HG02678 (cell line): ENCODE measurements at regions not wholly inside any gene's neighbourhood (a gene's known extent, or its start where the extent isn't known, plus 50 kb on each side); places are given as distances from the start of the nearest gene placed in this dataset.
A peak's percentile ranks its signal among the peaks of the same experiment; 100 is the strongest.

Experiments
- ATAC-seq: cut with Tn5 transposase; IDR thresholded peaks from one replicate; pipeline ENCODE4 v1.9.1; 2021; ENCODE audit warnings: mild to moderate bottlenecking, moderate library complexity; ENCODE audit not compliant: unreplicated experiment

DNA sequence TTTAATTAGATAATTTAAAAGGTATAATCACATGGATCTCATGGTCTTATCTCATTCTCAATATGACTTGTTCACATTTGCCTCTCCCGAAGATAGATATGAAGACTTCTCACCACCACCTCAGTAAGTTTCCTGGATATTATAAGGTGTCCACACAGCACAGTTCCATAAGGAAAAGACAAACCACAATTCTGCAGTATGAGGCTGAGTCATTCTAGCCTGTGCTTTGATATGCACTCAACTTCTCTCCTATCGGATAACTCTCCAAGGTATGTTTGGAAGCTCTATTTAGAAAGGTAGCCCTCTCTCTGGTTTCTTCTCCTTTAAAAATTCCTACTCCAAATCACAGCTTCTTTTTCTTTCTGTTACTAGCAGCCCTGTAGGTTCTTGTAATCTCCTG lies 612.8 kb downstream of the ZPLD1 start:
- ATAC-seq: no peak

DNA sequence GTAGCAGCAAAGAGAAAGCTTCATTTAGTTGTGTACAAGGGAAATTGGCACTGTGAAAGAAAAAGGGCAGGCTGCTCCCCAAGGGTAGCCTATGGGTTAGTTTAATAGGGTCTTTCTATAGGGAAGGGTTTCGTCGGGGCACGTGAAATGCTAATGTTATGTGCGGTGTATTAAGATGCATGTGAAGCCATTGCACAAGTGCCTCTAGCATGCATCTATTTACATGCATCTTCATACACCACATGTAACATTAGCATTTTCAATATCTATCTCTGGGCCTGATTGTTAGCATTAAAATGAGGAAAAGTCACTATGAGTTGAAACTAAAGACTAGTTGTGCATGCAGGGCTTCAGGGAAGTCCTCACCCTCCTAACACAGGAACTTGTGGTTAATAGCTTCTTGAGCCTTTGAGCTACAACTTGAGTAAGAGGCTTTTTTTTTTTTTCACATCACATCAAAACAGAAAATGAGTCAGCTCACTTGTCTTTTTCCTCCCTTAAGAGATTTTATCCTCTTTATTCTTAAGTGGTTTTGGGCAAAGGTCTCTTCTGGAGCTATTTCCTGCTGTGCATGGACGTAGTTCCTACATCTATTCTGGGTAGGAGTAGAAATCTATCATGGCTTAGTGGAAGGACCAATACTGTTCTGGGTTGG lies 613.4 kb downstream of the ZPLD1 start:
- no peak for ATAC-seq

DNA sequence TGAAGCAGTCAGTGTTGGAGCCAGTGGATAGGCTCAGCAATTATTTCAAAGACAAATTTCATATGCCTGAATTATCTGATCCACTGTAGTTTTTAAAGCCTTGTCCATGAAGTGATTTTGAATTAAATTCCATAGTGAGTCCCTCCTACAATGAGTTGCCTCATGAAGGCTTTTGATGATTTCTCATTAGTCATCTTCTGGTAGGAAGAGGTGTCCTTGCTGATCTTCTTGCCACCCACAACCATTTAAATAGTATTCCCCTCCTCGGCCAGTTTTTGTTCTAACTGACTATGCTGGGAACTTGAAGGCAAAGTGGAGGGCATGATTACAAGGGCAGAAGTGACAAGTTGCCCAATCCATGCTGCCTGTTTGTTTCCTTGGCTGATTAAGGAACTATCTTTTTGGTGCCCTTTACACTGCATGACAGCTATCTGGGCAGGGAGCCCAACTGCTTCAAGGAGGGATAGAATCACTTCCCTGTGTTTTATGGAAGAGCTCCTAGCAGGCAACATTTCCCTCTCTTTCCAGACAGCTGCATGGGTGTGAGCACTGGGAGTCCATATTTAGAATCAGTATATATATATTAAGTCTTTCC lies 617.5 kb downstream of the ZPLD1 start:
- no peak for ATAC-seq

DNA sequence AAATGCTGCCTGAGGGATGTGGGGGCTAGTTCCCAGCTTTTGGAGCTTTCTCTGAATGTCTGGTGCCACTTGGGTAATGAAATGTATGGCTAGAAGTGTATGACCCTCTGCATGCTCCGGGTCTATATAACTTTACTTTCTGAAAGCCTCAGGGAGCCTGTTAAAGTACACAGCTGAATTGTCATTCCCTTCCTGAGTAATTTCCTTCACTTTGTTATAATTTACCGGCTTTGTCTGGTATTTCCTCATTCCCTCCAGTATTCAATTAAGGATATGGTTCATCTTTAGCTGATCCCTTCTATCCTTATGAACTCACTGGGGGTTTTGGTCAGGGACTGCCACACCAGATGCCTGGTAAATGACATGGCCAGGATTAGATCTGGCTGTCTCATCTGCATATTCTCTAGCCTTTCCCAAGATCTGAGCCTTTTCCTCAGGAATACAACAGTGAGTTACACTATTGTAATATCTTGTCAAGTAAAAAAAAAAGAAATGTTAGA lies 620.3 kb downstream of the ZPLD1 start:
- ATAC-seq: no peak

DNA sequence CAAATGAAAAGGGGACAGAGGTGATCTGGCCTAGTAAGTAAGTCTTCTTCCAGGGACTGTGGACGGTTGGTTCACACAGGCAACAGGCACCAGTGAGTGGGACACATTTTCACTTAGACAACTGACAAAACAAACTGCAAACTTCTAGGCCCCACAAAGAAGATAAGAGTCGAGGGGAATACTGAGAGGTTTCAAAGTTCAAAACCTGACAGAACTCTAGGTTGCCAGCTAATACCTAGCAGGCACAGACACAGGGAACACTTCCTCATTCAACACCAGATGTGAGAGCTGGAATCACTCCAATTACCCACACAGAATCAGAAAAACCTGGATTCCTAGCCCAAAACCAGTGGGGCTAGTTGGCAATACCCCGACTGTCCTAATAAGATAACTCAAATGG lies 621.7 kb downstream of the ZPLD1 start:
- no peak for ATAC-seq

DNA sequence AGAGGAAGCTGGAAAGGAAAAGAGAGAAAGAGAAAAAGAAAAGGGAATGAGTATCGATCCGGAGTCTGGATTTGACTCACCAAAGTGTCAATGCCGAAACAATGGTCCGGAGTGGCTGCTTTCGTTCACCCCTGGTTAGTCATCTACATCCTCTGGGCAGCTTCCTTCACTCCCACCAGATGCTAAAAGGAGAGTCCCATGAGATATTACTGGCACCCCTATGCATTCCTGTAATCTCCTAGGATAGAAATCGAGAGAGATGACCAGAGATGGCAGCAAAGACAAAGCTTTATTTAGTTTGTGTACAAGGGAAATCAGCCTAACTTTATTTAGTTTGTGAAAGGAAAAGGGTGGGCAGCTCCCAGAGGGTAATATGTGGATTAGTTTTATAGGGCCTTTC lies 622.2 kb downstream of the ZPLD1 start:
- ATAC-seq: no peak

DNA sequence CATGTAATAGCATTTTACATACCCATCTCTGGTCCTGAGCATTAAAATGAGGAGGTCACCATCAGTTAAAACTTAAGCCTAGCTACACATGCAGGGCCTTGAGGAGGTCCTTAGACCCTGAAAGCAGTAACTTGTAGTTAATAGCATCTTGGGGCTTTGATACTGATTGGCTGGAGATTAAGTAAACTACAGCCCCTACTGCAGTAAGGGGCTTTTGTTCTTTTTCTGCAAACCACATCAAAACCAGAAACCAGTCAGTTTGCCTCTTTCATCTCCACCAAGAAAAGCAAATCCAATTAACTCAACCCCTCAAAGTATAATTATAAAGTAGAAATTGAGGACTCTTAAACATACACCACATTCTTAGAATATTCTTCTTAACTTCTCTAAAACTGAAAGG lies 622.7 kb downstream of the ZPLD1 start:
- no peak for ATAC-seq

DNA sequence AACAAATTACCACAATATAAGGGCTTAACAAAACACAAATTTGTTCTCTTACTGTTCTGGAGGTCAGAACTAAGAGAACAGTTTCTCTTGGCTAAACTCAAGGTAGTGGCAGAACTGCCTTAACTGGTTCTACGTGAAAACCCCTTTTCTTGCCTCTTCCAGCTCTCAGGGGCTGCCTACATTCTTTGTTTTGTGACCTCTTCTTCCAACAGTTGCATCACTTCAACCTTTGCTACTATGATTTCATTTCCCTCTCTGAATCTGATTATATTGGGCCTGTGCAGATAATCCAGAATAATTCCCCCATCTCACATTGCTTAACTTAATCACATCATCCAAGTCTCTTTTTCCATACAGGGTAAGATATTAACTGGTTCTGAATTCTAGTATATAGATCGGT lies 624.6 kb downstream of the ZPLD1 start:
- ATAC-seq: no peak

DNA sequence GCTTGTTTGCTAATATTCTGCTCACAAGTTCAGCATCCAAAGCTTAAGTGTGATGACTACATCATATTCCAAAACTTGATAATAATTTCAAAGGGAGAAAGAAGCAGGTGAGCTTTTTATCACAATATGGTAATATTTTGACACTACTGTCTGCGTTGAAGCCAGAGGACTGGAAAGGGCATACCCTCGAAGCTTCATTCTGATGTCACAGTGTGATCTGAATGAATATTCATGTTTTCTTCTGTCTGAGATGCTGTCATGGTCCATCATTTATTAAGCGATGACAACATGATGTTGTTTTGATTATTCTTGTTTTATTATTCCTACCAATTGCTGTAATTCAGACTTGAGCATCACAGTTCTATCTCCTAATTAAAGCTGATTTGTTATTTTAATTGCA lies 625.4 kb downstream of the ZPLD1 start:
- ATAC-seq: no peak

DNA sequence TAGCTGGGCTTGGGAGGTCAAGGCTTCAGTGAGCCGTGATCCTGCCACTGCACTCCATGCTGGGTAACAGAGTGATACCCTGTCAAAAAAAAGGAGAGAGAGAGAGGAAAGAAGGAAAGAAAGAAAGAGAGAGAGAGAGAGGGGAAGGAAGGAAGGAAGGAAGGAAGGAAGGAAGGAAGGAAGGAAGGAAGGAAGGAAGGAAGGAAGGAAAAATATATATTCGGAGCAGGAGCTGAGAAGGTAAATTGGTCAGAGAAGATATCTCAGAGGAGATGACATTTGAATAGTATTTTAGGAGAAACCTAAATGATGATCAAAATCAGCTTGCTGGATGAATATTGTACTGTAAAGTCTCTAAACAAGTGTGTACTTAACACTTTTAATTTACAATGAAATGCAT lies 633.1 kb downstream of the ZPLD1 start:
- ATAC-seq: no peak

DNA sequence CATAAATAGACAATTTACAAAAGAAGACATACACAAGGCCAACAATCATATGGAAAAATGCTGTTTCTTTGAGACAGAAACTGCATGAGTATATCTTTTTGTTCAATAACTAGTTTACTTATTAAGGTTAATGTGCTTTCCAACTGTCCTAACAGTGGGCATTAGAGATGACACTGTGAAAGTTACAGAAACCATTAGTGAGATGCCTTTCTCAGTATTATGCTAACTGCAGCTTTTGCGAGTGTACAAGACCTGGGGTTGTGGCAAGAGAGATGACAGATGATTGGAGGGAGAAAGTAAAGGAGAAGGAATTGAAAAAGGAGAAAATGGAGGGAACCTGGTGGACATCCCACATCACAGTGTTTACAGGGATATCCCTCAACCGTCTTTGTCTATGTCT lies 640.5 kb downstream of the ZPLD1 start:
- no peak for ATAC-seq

DNA sequence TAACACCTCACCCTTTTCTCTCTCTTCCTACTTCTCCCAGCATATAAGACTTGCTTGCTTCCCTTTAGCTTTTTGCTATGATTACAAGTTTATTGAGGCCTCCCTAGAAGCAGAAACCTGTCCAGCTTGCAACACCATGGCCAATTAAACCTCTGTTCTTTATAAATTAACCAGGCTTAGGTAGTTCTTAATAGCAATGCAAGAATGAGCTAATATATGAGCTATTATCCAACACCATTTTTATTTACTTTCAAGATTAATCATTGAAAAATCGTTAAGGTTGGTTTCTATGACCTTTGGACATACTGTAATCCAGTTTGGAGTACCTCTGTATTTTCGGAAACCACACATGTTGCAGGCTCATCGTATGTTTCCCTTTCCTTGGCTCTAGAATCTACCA lies 643.1 kb downstream of the ZPLD1 start:
- no peak for ATAC-seq

DNA sequence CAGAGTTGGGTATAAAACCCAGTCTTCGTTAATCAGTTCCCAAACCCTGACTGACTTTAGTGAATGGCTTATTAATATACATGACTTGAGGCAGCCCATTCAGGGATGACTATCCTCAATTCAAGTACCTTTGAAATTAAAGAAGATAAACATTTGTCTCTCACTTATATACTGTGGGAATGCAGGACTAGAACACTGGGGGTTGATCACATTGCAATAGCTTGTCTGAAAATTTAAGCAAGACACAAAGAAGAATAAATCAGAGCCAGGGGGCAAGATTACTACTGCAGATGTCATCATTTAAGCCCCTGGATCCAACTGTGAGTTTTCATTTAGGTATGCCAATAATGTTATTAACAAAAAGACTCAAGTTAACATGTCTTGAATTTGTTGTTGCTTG lies 647.7 kb downstream of the ZPLD1 start:
- ATAC-seq: no peak

DNA sequence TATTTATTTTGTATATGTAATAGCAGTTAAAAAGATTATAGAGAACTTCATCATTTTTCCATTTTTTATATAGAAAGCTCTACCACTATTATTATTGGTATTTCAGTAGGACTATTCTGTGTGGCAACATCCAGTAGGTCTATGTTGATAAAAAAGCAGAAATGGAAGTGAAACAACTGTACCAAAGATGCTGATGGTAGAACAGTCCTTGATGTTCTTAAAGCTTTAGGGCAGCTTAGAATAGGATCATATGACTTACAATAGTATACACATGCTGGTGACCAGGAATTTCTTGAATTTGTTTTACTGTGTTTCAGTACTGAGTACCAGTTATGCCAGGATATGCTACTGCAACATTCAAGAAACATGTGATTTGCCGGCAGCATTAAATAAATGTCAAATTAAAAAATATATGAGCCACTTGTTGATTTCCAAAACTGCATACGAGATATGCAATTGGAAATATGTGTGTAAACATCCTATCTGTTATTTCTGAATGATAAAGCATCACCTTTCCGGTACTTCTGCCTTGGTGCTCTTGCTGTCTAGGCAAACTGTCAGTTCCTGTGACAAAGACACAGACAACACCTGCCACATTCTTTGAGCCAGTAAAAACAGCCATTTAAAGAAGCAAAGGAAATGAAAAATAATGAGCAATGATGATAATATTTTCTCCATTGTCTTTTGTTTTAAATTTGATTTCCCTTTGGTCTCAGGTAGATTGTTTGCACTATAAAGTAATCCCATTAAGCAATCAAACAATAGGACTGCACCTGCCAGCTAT lies 649.2 kb downstream of the ZPLD1 start:
- no peak for ATAC-seq

DNA sequence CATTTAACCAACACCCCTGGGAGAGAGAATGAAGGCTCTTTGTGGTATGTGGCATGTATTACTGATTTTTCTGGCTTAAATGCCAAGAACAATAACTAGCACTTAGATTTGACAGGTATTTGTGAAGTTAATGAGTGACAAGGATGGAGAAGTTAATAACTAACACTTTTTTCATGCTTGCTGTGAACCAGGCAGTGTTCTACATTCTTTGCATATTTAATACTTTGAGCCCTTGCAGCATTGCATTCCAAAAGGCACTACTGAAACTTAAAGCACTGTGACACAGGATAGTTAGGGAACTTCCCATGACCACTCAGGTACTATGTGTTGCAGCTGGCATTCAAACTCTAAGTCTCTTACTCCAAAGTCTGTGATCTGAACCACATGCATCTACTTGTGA lies 650.6 kb downstream of the ZPLD1 start:
- peak; percentile 76 for ATAC-seq

DNA sequence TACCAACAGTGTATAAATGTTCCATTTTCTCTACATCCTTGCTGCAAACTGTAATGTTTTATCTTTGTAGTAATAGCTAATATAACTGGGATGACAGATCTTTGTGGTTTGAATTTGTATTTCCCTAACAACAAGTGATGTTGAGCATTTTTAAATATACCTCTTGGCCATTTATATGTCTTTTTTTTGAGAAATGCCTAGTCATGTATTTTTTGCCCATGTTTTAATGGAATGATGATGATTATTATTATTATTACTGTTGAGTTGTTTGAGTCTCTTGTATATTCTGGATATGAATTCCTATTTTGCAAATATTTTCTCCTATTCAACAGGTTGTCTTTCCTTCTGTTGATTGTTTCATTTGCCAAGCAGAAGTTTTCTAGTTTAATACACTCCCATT lies 654.9 kb downstream of the ZPLD1 start:
- no peak for ATAC-seq

DNA sequence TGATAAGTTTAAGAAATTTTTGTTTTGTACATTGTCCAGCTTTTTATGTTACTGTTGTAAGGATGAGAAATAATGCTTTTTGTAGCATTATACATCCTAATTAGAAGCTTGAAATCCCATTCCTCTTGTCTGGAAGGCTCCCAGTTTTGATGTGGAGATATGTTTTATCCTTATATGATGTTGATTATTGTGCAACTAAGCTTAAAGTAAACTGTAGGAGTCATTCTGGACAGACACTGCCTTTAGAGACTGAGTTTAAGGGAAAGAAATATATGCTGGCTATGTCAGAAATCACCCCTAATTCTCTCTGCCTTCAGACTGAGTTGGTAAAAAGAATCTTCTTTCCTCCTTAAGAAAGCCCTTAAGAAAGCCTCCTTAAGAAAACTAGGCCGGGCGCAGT lies 670.4 kb downstream of the ZPLD1 start:
- ATAC-seq: no peak

DNA sequence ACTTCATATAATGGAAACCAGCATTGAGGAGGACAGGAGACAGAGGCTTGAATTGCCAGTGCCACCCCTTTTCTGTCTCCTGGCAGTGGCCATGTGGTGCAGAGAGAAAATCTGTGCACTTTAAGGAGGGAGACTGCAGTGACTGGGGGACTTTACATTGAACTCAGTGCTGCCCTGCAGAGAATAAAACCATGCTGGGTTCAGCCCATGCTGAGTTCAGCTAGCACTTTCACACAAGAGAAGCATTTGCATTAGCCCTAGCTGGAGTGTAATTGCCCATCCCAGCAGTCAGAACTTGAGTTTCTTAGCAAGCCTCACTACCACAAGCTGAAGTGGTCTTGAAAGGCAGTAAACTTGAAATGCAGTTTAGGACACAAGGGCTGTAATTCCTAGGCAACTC lies 677.5 kb downstream of the ZPLD1 start:
- no peak for ATAC-seq

DNA sequence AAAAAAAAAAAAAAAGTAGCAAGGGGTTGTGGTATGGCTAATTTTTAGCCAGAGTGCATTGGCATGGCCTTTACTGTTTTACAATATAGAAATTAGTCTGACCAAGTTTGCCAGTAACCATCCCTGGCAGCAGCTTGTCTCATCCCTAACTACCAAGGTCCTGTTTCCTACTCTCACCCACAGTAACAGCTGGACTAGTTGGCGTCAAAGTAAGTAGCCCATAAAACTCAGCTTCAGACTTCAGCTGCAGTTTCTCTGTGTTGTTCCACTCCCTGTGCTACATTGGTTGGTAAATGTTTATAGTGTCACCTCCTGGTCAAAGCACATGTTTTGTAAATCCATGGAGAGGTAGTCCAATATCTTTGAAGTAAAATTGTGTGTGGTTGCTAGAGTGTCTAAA lies 691.3 kb downstream of the ZPLD1 start:
- peak; percentile 42 for ATAC-seq

DNA sequence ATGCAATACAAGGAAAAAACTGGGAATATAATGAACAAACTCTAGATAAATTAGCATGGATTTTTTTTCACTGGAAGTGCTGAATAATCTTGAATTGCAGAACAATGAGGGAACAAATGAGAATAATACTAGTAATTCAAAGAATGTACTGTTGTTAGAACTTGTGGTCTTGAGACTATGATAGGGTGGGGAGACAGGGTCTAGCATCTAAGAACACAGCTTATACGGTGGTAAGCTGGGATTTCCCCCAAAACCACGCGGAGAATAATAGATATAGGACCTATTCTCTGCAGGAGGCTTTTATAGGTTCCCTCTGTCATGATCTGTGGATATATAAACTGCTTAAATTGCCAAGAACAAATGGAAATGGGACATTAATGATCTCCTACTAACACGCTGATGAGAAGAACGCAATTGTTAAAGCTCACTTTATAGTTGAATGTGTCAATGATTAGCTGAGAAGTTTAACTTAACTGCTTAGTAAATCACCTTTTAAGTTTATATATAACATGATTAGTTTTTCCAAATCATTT lies 692.3 kb downstream of the ZPLD1 start:
- peak; percentile 54 for ATAC-seq

DNA sequence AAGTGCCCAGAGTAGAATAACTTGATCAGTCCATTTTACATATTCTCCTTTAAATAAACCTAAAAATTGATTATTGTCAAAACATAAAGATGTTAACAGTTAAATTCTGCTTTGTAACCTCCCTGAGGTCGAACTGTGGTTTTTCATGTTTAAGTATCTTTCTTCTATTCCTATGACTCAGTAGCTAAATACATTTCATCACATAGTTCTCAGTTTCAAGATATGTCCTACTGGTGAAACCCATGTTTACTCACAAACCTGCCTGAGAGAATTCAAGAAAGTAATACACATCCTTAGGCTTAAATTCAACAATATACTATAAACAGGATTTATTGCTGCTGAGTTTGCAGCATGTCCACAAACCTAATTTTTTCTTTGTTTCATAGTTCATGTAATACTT lies 692.9 kb downstream of the ZPLD1 start:
- peak; percentile 85 for ATAC-seq
